DOHH2 (cell line): ENCODE measurements at regions not wholly inside any gene's neighbourhood (a gene's known extent, or its start where the extent isn't known, plus 50 kb on each side); places are given as distances from the start of the nearest gene placed in this dataset.
"Not testable (repeated sequence)": the region's sequence is repeated elsewhere in the genome, so short reads cannot be mapped to it uniquely, and the experiment has no call there.

Source experiments
- CTCF ChIP-seq: fragments of 200-600 bp; sonication (generic); IDR thresholded peaks from one replicate; pipeline ENCODE4 v1.5.1; 2014; ENCODE audit warnings: antibody characterized with exemption, mild to moderate bottlenecking, low read depth, low read length; ENCODE audit not compliant: poor library complexity, severe bottlenecking
- EZH2phosphoT487 ChIP-seq: fragments of 200-600 bp; sonication (generic); IDR thresholded peaks from 2 replicates; pipeline ENCODE4 v1.6.1; 2017; ENCODE audit warnings: borderline replicate concordance, mild to moderate bottlenecking, antibody characterized with exemption, low read length, moderate library complexity, mixed read lengths

DNA sequence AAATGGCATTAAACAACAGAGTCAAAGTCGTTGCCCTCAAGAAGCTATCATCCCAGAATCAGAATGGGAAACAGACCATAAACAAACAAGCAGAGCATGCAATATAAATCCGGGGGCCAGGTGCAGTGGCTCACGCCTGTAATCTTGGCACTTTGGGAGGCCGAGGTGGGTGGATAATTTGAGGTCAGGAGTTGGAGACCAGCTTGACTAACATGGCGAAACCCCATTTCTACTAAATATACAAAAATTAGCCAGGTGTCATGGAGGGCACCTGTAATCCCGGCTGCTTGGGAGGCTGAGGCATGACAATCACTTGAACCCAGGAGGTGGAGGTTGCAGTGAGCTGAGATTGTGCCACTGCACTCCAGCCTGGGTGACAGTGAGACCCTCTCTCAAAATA lies 249.8 kb downstream of the CYRIA start:
- TF ChIP-seq CTCF, EZH2phosphoT487: not testable (repeated sequence)
